H1 (cell line): ENCODE measurements at regions not wholly inside any gene's neighbourhood (a gene's known extent, or its start where the extent isn't known, plus 50 kb on each side); places are given as distances from the start of the nearest gene placed in this dataset.

Experiments
- CTCF ChIA-PET: fragments of 300-600 bp; sonication (Branson Sonifier 250); formaldehyde crosslinking; loops from one replicate; lab custom pipeline; 2021; ENCODE audit not compliant: partially characterized antibody; lab: Charles Lee
- POLR2A ChIA-PET: fragments of 300-600 bp; sonication (Branson Sonifier 250); formaldehyde crosslinking; loops from one replicate; lab custom pipeline; 2021; ENCODE audit warnings: inconsistent platforms; ENCODE audit not compliant: partially characterized antibody; lab: Charles Lee
- DNase-seq, 2 experiments: peaks; one replicate each; pipeline versions ENCODE4 v3.0.0 to v3.0.0-alpha.2; 2010 to 2022; ENCODE audit warnings: low spot score in 2 of 2, low read depth in 1 of 2, mixed read lengths in 1 of 2
- FAIRE-seq: peaks from 2 replicates; lab custom pipeline; 2011; peaks lifted over from hg19 to GRCh38; lab: Jason Lieb, UNC
- H2AFZ ChIP-seq: 2 replicates; pipeline ENCODE4 v1.8.1; 2012; ENCODE audit warnings: low read length, inconsistent platforms
- H2AK5ac ChIP-seq: 2 replicates; pipeline ENCODE4 v1.6.1; 2013; ENCODE audit warnings: low read depth, low read length
- H2BK120ac ChIP-seq: replicated peaks from 2 replicates; pipeline ENCODE3; 2013; ENCODE audit warnings: low read depth, low read length, inconsistent platforms
- H2BK12ac ChIP-seq: 2 replicates; pipeline ENCODE4 v1.6.1; 2013; ENCODE audit warnings: low read depth, low read length
- H2BK15ac ChIP-seq: 2 replicates; pipeline ENCODE4 v1.6.1; 2013; ENCODE audit warnings: low read length
- H2BK20ac ChIP-seq: 2 replicates; pipeline ENCODE4 v1.6.1; 2013; ENCODE audit warnings: low read length
- H2BK5ac ChIP-seq: 2 replicates; pipeline ENCODE4 v1.6.1; 2013; ENCODE audit warnings: low read depth, low read length
- H3K14ac ChIP-seq: 2 replicates; pipeline ENCODE4 v1.6.1; 2013; ENCODE audit warnings: inconsistent platforms; ENCODE audit not compliant: insufficient read length
- H3K18ac ChIP-seq: 2 replicates; pipeline ENCODE4 v1.6.1; 2013; ENCODE audit warnings: low read length; ENCODE audit errors: extremely low read depth
- H3K23ac ChIP-seq: 2 replicates; pipeline ENCODE4 v1.6.1; 2013; ENCODE audit warnings: inconsistent platforms; ENCODE audit not compliant: insufficient read length
- H3K23me2 ChIP-seq: 2 replicates; pipeline ENCODE4 v1.6.1; 2013; ENCODE audit warnings: low read depth, low read length
- H3K27ac ChIP-seq: 2 replicates; pipeline ENCODE4 v1.6.1; 2011; ENCODE audit warnings: low read depth, low read length, inconsistent platforms
- H3K27me3 ChIP-seq, 4 experiments: replicated peaks in 1 of 4; 1 replicate in 1 of 4; 2 replicates in 3 of 4; pipeline versions ENCODE4 v1.6.1 to v1.8.1; 2011 to 2013; ENCODE audit warnings: low read length in 3 of 4, mild to moderate bottlenecking in 3 of 4, inconsistent platforms in 2 of 4, mixed read lengths in 2 of 4, moderate library complexity in 1 of 4; ENCODE audit not compliant: control insufficient read depth in 3 of 4, insufficient read depth in 3 of 4; ENCODE audit errors: extremely low read depth in 1 of 4
- H3K36me3 ChIP-seq, 4 experiments: 2 replicates each; pipeline versions ENCODE4 v1.6.1 to v1.8.1; 2011 to 2013; ENCODE audit warnings: mild to moderate bottlenecking in 4 of 4, low read length in 3 of 4, moderate library complexity in 2 of 4, control low read depth in 1 of 4, inconsistent platforms in 1 of 4; ENCODE audit not compliant: insufficient read depth in 4 of 4, control insufficient read depth in 2 of 4
- H3K4ac ChIP-seq: replicated peaks from 2 replicates; pipeline ENCODE3; 2013; ENCODE audit warnings: low read length, low read depth, mixed read lengths, inconsistent platforms; ENCODE audit not compliant: insufficient read length
- H3K4me1 ChIP-seq, 4 experiments: replicated peaks in 1 of 4; 1 replicate in 1 of 4; 2 replicates in 3 of 4; pipeline versions ENCODE4 v1.6.1 to v1.8.1; 2011 to 2013; ENCODE audit warnings: low read length in 3 of 4, inconsistent platforms in 2 of 4, mixed read lengths in 1 of 4; ENCODE audit not compliant: insufficient read depth in 4 of 4, control insufficient read depth in 3 of 4
- H3K4me2 ChIP-seq, 2 experiments: 2 replicates each; pipeline versions ENCODE4 v1.6.1 to v1.8.1; 2011 to 2013; ENCODE audit warnings: low read depth in 2 of 2, low read length in 2 of 2, control low read depth in 1 of 2, inconsistent platforms in 1 of 2, mild to moderate bottlenecking in 1 of 2; ENCODE audit not compliant: insufficient read depth in 1 of 2
- H3K4me3 ChIP-seq, 4 experiments: fragments of 200-600, 300-600 bp in 1 of 4; sonication (generic), shearing (Covaris generic), sonication (Bioruptor Twin) in 1 of 4; 2 replicates each; pipeline versions ENCODE4 v1.5.1 to v1.8.1; 2011 to 2016; ENCODE audit warnings: low read length in 4 of 4, low read depth in 3 of 4, control low read depth in 2 of 4, inconsistent platforms in 2 of 4, mild to moderate bottlenecking in 2 of 4, mixed read lengths in 1 of 4, moderate library complexity in 1 of 4; ENCODE audit not compliant: insufficient read depth in 2 of 4; ENCODE audit errors: extremely low read depth in 1 of 4
- H3K56ac ChIP-seq: replicated peaks from 2 replicates; pipeline ENCODE3; 2013; ENCODE audit warnings: low read depth, mild to moderate bottlenecking, mixed read lengths, low read length, inconsistent platforms; ENCODE audit not compliant: insufficient read length
- H3K79me1 ChIP-seq: 2 replicates; pipeline ENCODE4 v1.6.1; 2013; ENCODE audit warnings: low read depth, low read length, control low read depth
- H3K79me2 ChIP-seq, 2 experiments: 2 replicates each; pipeline versions ENCODE4 v1.6.1 to v1.8.1; 2012 to 2013; ENCODE audit warnings: low read length in 2 of 2, mild to moderate bottlenecking in 2 of 2, inconsistent platforms in 1 of 2; ENCODE audit not compliant: insufficient read depth in 2 of 2, control insufficient read depth in 1 of 2
- H3K9ac ChIP-seq, 4 experiments: replicated peaks in 1 of 4; 1 replicate in 1 of 4; 2 replicates in 3 of 4; pipeline versions ENCODE4 v1.6.1 to v1.8.1; 2011 to 2013; ENCODE audit warnings: low read depth in 3 of 4, low read length in 3 of 4, control low read depth in 2 of 4, mild to moderate bottlenecking in 2 of 4, moderate library complexity in 2 of 4, inconsistent platforms in 1 of 4; ENCODE audit errors: extremely low read depth in 1 of 4
- H3K9me3 ChIP-seq, 2 experiments: 2 replicates each; pipeline versions ENCODE4 v1.6.1 to v1.8.1; 2012 to 2013; ENCODE audit warnings: mild to moderate bottlenecking in 2 of 2, moderate library complexity in 2 of 2, control low read depth in 1 of 2, inconsistent platforms in 1 of 2, low read depth in 1 of 2, low read length in 1 of 2, mixed read lengths in 1 of 2; ENCODE audit not compliant: insufficient read depth in 2 of 2
- H4K20me1 ChIP-seq, 2 experiments: replicated peaks in 1 of 2; 2 replicates each; pipeline versions ENCODE3 to v1.8.1; 2011 to 2013; ENCODE audit warnings: inconsistent platforms in 2 of 2, low read length in 2 of 2, mild to moderate bottlenecking in 1 of 2; ENCODE audit not compliant: insufficient read depth in 2 of 2, control insufficient read depth in 1 of 2
- H4K5ac ChIP-seq: 2 replicates; pipeline ENCODE4 v1.6.1; 2013; ENCODE audit warnings: low read length, low read depth, mixed read lengths, inconsistent platforms; ENCODE audit not compliant: insufficient read length
- H4K8ac ChIP-seq: 2 replicates; pipeline ENCODE4 v1.8.0; 2013; ENCODE audit warnings: mild to moderate bottlenecking, moderate library complexity, low read length, inconsistent platforms; ENCODE audit not compliant: insufficient read depth; ENCODE audit errors: extremely low read depth
- H4K91ac ChIP-seq: replicated peaks from 2 replicates; pipeline ENCODE3; 2013; ENCODE audit warnings: low read length, mixed read lengths, inconsistent platforms; ENCODE audit not compliant: insufficient read length
- ATF2 ChIP-seq: IDR thresholded peaks from 2 replicates; pipeline ENCODE4 v1.6.1; 2012; ENCODE audit warnings: low read length, inconsistent platforms
- CBX8 ChIP-seq: fragments of 300-800, 300-1000 bp; sonication (generic); IDR thresholded peaks from 2 replicates; pipeline ENCODE4 v1.7.1; 2016; ENCODE audit warnings: low read depth, low read length, borderline replicate concordance
- CHD1 ChIP-seq: IDR thresholded peaks from 2 replicates; pipeline ENCODE4 v1.6.1; 2012; ENCODE audit warnings: low read depth, low read length, improper control_type of control experiment
- EGR1 ChIP-seq: IDR thresholded peaks from 2 replicates; pipeline ENCODE4 v1.6.1; 2011; ENCODE audit warnings: low read depth, low read length, borderline replicate concordance
- FOSL1 ChIP-seq: IDR thresholded peaks from 2 replicates; pipeline ENCODE4 v1.6.1; 2011; ENCODE audit warnings: mild to moderate bottlenecking, low read depth, low read length, moderate library complexity; ENCODE audit not compliant: insufficient read depth
- SP1 ChIP-seq: IDR thresholded peaks from 2 replicates; pipeline ENCODE4 v1.6.1; 2011; ENCODE audit warnings: low read depth, low read length
- SP4 ChIP-seq: IDR thresholded peaks from 2 replicates; pipeline ENCODE4 v1.6.1; 2012; ENCODE audit warnings: low read length, inconsistent platforms
- SRF ChIP-seq: IDR thresholded peaks from 2 replicates; pipeline ENCODE4 v1.6.1; 2011; ENCODE audit warnings: mild to moderate bottlenecking, low read depth, low read length, moderate library complexity
- TBP ChIP-seq: IDR thresholded peaks from 2 replicates; pipeline ENCODE4 v1.6.1; 2011; ENCODE audit warnings: low read depth, low read length, improper control_type of control experiment
- TCF12 ChIP-seq: IDR thresholded peaks from 2 replicates; pipeline ENCODE4 v1.6.1; 2011; ENCODE audit warnings: low read depth, mild to moderate bottlenecking, low read length
- USF2 ChIP-seq: IDR thresholded peaks from 2 replicates; pipeline ENCODE4 v1.6.1; 2011; ENCODE audit warnings: low read length, improper control_type of control experiment
- YY1 ChIP-seq: IDR thresholded peaks from 2 replicates; pipeline ENCODE4 v1.6.1; 2011; ENCODE audit warnings: low read depth, mild to moderate bottlenecking, low read length
- WGBS, 2 experiments: shearing (Covaris generic) in 1 of 2; methylation state at CpG; one replicate each; pipeline versions ENCODE4 v1.1.6 to v1.1.7; 2013 to 2015; ENCODE audit warnings: low lambda C conversion rate in 2 of 2, mixed read lengths in 2 of 2, inconsistent platforms in 1 of 2, low coverage in 1 of 2, missing lambda C conversion rate in 1 of 2; ENCODE audit not compliant: insufficient replicate concordance in 2 of 2, insufficient coverage in 1 of 2, insufficient read length in 1 of 2; ENCODE audit errors: extremely low coverage in 1 of 2, missing lambda C conversion rate in 1 of 2; 5-methylcytosine and 5-hydroxymethylcytosine counted together

GRCh38 chr13:84211048-84211447 lies 328.8 kb upstream of the SLITRK1 start:
- H3K4ac ChIP-seq = no peak overlapping the region
- no peaks in the 10 kb centered on the region for H3K9me3 ChIP-seq
- POLR2A ChIA-PET = no interaction called here
- no peak overlapping the region for H2BK15ac ChIP-seq
- no peak overlapping the region for H3K56ac ChIP-seq
- CTCF ChIA-PET = no interaction called here
- no peak overlapping the region for H4K5ac ChIP-seq
- H3K18ac ChIP-seq = no peak overlapping the region
- H2BK5ac ChIP-seq = no peak overlapping the region
- H2BK120ac ChIP-seq = no peak overlapping the region
- H3K27ac ChIP-seq = no peak overlapping the region
- no peak overlapping the region for H2AFZ ChIP-seq
- H4K20me1 ChIP-seq = no peaks in the 10 kb centered on the region
- H3K79me2 ChIP-seq = no peaks in the 10 kb centered on the region
- no peaks in the 10 kb centered on the region for H3K27me3 ChIP-seq
- H3K4me1 ChIP-seq = no peaks in the 10 kb centered on the region
- H2BK12ac ChIP-seq = no peak overlapping the region
- no peak overlapping the region for H3K9ac ChIP-seq
- no peak overlapping the region for H4K91ac ChIP-seq
- H3K14ac ChIP-seq = no peak overlapping the region
- H3K4me3 ChIP-seq = no peak overlapping the region
- 81% methylated on average over 2 of the region's 2 CpGs; no CpG with 5 or more reads in 1 of the 2 experiments for WGBS, 2 experiments
- TF ChIP-seq SP4 (no peak), YY1 (no peak), TCF12 (no peak), USF2 (no peak), SRF (no peak), CHD1 (no peak), FOSL1 (no peak), EGR1 (no peak), SP1 (no peak), CBX8 (no peak), TBP (no peak), ATF2 (no peak)
- H3K23me2 ChIP-seq = no peaks in the 10 kb centered on the region
- H4K8ac ChIP-seq = no peak overlapping the region
- no peak for DNase-seq
- H3K4me2 ChIP-seq = no peak overlapping the region
- no peak overlapping the region for H2BK20ac ChIP-seq
- no peaks in the 10 kb centered on the region for H3K36me3 ChIP-seq
- no peaks in the 10 kb centered on the region for H3K79me1 ChIP-seq
- H2AK5ac ChIP-seq = no peak overlapping the region
- no peak for FAIRE-seq
- no peak overlapping the region for H3K23ac ChIP-seq
